HCT116 (cell line): ENCODE measurements at regions not wholly inside any gene's neighbourhood (a gene's known extent, or its start where the extent isn't known, plus 50 kb on each side); places are given as distances from the start of the nearest gene placed in this dataset.

Experiments
- ATAC-seq: fragments of 200-7000 bp; cut with Tn5 transposase; 2 replicates; pipeline ENCODE4 v1.9.1; 2020; ENCODE audit warnings: mild to moderate bottlenecking, moderate library complexity
- BruUV-seq: library from RNA; stranded (reverse); fragments of 400-500 nt; replicated peaks from 2 replicates; lab custom pipeline; 2021; lab: Mats Ljungman, UMichigan
- CTCF ChIA-PET: fragments of 300-600 bp; sonication (Branson Sonifier 250); formaldehyde crosslinking; loops from one replicate; lab custom pipeline; 2021; ENCODE audit warnings: antibody characterized with exemption; lab: Charles Lee
- POLR2A ChIA-PET: fragments of 300-600, 350-600 bp; sonication (Branson Sonifier 250); formaldehyde crosslinking; loops from one replicate; lab custom pipeline; 2021; ENCODE audit warnings: antibody characterized with exemption; lab: Charles Lee
- RAD21 ChIA-PET, 2 experiments: fragments of 300-600 bp; sonication (Branson Sonifier 250); formaldehyde crosslinking; loops; one replicate each; lab custom pipeline; 2023; ENCODE audit warnings: low total read pairs in 2 of 2; ENCODE audit not compliant: uncharacterized antibody in 2 of 2, unreplicated experiment in 2 of 2, low non-redundant PET in 1 of 2; lab: Charles Lee
- DNase-seq: peaks from one replicate; pipeline ENCODE4 v3.0.0-alpha.2; 2010; ENCODE audit warnings: low read depth, low spot score
- H2AFZ ChIP-seq: fragments of 200-600 bp; shearing (Covaris generic), sonication (generic); 2 replicates; pipeline ENCODE4 v1.6.1; 2017; ENCODE audit warnings: low read depth, mixed run types, mixed read lengths, antibody characterized with exemption, low read length; ENCODE audit not compliant: poor library complexity, severe bottlenecking
- H3K27ac ChIP-seq: 2 replicates; pipeline ENCODE4 v1.5.1; 2012; ENCODE audit warnings: low read depth, low read length
- H3K27me3 ChIP-seq: fragments of 200-600 bp; sonication (generic); 2 replicates; pipeline ENCODE4 v1.6.1; 2016; ENCODE audit warnings: mixed run types, low read length, mixed read lengths; ENCODE audit not compliant: insufficient read depth
- H3K36me3 ChIP-seq, 2 experiments: fragments of 200-500 bp in 1 of 2; fragments of 200-600 bp in 1 of 2; sonication (Bioruptor generic) in 1 of 2; sonication (generic) in 1 of 2; 2 replicates each; pipeline versions ENCODE4 v1.5.1 to v1.6.1; 2014 to 2016; ENCODE audit warnings: low read length in 2 of 2, inconsistent platforms in 1 of 2, mixed read lengths in 1 of 2, mixed run types in 1 of 2; ENCODE audit not compliant: insufficient read depth in 2 of 2, control insufficient read depth in 1 of 2
- H3K4me1 ChIP-seq, 2 experiments: fragments of 200-600 bp in 1 of 2; sonication (generic) in 1 of 2; 2 replicates each; pipeline versions ENCODE4 v1.5.1 to v1.6.1; 2012 to 2017; ENCODE audit warnings: low read length in 2 of 2, inconsistent platforms in 1 of 2, mild to moderate bottlenecking in 1 of 2, mixed read lengths in 1 of 2, mixed run types in 1 of 2, moderate library complexity in 1 of 2; ENCODE audit not compliant: insufficient read depth in 2 of 2, control insufficient read depth in 1 of 2
- H3K4me2 ChIP-seq: fragments of 200-600 bp; sonication (generic); 2 replicates; pipeline ENCODE4 v1.6.1; 2017; ENCODE audit warnings: mixed run types, low read length, mixed read lengths
- H3K4me3 ChIP-seq, 2 experiments: fragments of 200-600 bp in 1 of 2; sonication (generic) in 1 of 2; replicated peaks in 1 of 2; 2 replicates each; pipeline ENCODE4 v1.5.1; 2011 to 2016; ENCODE audit warnings: low read length in 2 of 2, control low read depth in 1 of 2, low read depth in 1 of 2, mild to moderate bottlenecking in 1 of 2, mixed read lengths in 1 of 2, mixed run types in 1 of 2
- H3K79me2 ChIP-seq: fragments of 200-600 bp; sonication (generic); 2 replicates; pipeline ENCODE4 v1.6.1; 2017; ENCODE audit warnings: mild to moderate bottlenecking, mixed run types, low read length, moderate library complexity, mixed read lengths; ENCODE audit not compliant: insufficient read depth
- H3K9ac ChIP-seq: fragments of 200-600 bp; sonication (generic); 2 replicates; pipeline ENCODE4 v1.6.1; 2016; ENCODE audit warnings: low read length, mixed read lengths
- H3K9me2 ChIP-seq: fragments of 200-600 bp; sonication (generic), shearing (Covaris generic); 2 replicates; pipeline ENCODE4 v1.6.1; 2017; ENCODE audit warnings: mixed run types, mild to moderate bottlenecking, moderate library complexity; ENCODE audit not compliant: insufficient read depth
- H3K9me3 ChIP-seq, 2 experiments: fragments of 200-500 bp in 1 of 2; fragments of 200-600 bp in 1 of 2; sonication (Bioruptor generic) in 1 of 2; sonication (generic) in 1 of 2; 2 replicates each; pipeline ENCODE4 v1.6.1; 2014 to 2017; ENCODE audit warnings: low read length in 2 of 2, mixed read lengths in 2 of 2, inconsistent platforms in 1 of 2, low read depth in 1 of 2, mild to moderate bottlenecking in 1 of 2, mixed run types in 1 of 2, moderate library complexity in 1 of 2; ENCODE audit not compliant: control insufficient read depth in 1 of 2, insufficient read depth in 1 of 2
- H4K20me1 ChIP-seq: fragments of 200-600 bp; sonication (generic), shearing (Covaris generic); 2 replicates; pipeline ENCODE4 v1.6.1; 2017; ENCODE audit warnings: mixed run types, mild to moderate bottlenecking, moderate library complexity; ENCODE audit not compliant: insufficient read depth
- CTCF ChIP-seq, 3 experiments: fragments of 200-600 bp in 1 of 3; sonication (generic) in 1 of 3; IDR thresholded peaks in 2 of 3; conservative IDR thresholded peaks in 1 of 3; 2 replicates each; pipeline ENCODE4 v1.5.1; 2012 to 2017; ENCODE audit warnings: low read depth in 2 of 3, low read length in 2 of 3, antibody characterized with exemption in 1 of 3, borderline replicate concordance in 1 of 3, control low read depth in 1 of 3, mild to moderate bottlenecking in 1 of 3, mixed read lengths in 1 of 3, mixed run types in 1 of 3, moderate library complexity in 1 of 3; ENCODE audit not compliant: insufficient read depth in 1 of 3
- REST ChIP-seq: IDR thresholded peaks from 2 replicates; pipeline ENCODE4 v1.6.1; 2012; ENCODE audit warnings: low read depth
- intact Hi-C: fragments of 100-400 bp; cut with micrococcal nuclease; formaldehyde crosslinking; loops from 2 replicates; pipeline ENCODE4 v1.10.0; 2022

- TF ChIP-seq REST (no peak), CTCF (IDR thresholded peaks at IDR 0.05 in 2 of 3, conservative IDR thresholded peaks at IDR 0.05 in 1 of 3; ENCODE audit: borderline replicate concordance in 1 of 3, insufficient read depth in 1 of 3, low read depth in 2 of 3, low read length in 2 of 3) (no peak)
- TF ChIP-seq, all 23 proteins: peak for 0
- H3K36me3 ChIP-seq: no peaks in the 10 kb centered on the region
- no peaks in the 10 kb centered on the region for H3K9me2 ChIP-seq
- H4K20me1 ChIP-seq: no peaks in the 10 kb centered on the region
- POLR2A ChIA-PET: interaction anchor here (0.5 kb wide), 1 partner anchor 416 kb away, joined by 3 read pairs; the partner anchor contains the start of gene ZBTB20
- H3K9ac ChIP-seq: no peak overlapping the region
- RAD21 ChIA-PET: no interaction called here
- H3K27ac ChIP-seq: no peak overlapping the region
- no peak overlapping the region for H3K4me2 ChIP-seq
- no TSS peak for BruUV-seq
- intact Hi-C loops: no loop called here
- DNase-seq (no peak), ATAC-seq (no peak)
- CTCF ChIA-PET: no interaction called here
- no peaks in the 10 kb centered on the region for H3K79me2 ChIP-seq
- H3K4me3 ChIP-seq: no peak overlapping the region
- no peaks in the 10 kb centered on the region for H3K4me1 ChIP-seq
- no peak overlapping the region for H2AFZ ChIP-seq
- no peaks in the 10 kb centered on the region for H3K27me3 ChIP-seq
- no peaks in the 10 kb centered on the region for H3K9me3 ChIP-seq
These were observed 60.6 kb upstream of the GAP43 start for GRCh38 chr3:115562636-115563267.
